Suprapubic skin (tissue), 4 donors: ENCODE measurements at regions not wholly inside any gene's neighbourhood (a gene's known extent, or its start where the extent isn't known, plus 50 kb on each side); places are given as distances from the start of the nearest gene placed in this dataset.

Source experiments
- DNase-seq, 2 donors: peaks; one replicate each; pipeline ENCODE4 v3.0.0-alpha.2; 2019; ENCODE audit warnings: low spot score in 2 of 2
- H3K27ac ChIP-seq: fragments of 200-600 bp; sonication (generic); one replicate; pipeline ENCODE4 v1.5.1; 2019
- H3K27me3 ChIP-seq: fragments of 200-600 bp; sonication (generic); one replicate; pipeline ENCODE4 v1.5.1; 2019
- H3K36me3 ChIP-seq: fragments of 200-600 bp; sonication (generic); one replicate; pipeline ENCODE4 v1.5.1; 2019
- H3K4me1 ChIP-seq: fragments of 200-600 bp; sonication (generic); one replicate; pipeline ENCODE4 v1.5.1; 2019
- H3K4me3 ChIP-seq: fragments of 200-600 bp; sonication (generic); one replicate; pipeline ENCODE4 v1.5.1; 2019; ENCODE audit warnings: mild to moderate bottlenecking
- H3K9me3 ChIP-seq: fragments of 200-600 bp; sonication (generic); one replicate; pipeline ENCODE4 v1.5.1; 2019
- EP300 ChIP-seq: sonication (generic); formaldehyde crosslinking; IDR thresholded peaks from one replicate; pipeline ENCODE4 v1.6.1; 2017; ENCODE audit warnings: antibody characterized with exemption
- POLR2A ChIP-seq, 2 donors: fragments of 450-650 bp; IDR thresholded peaks; one replicate each; pipeline ENCODE4 v1.6.1; 2017; ENCODE audit warnings: antibody characterized with exemption in 2 of 2, mild to moderate bottlenecking in 2 of 2, moderate library complexity in 2 of 2
- POLR2AphosphoS5 ChIP-seq, 3 donors: sonication (generic); formaldehyde crosslinking; IDR thresholded peaks; one replicate each; pipeline ENCODE4 v1.6.1; 2017; ENCODE audit warnings: antibody characterized with exemption in 3 of 3
- WGBS: methylation state at CpG from one replicate; pipeline ENCODE4 v1.1.5; 2018; 5-methylcytosine and 5-hydroxymethylcytosine counted together
- TF ChIP-seq, protein P1 (sequence below), 2 donors: fragments of 200-600 bp in 1 of 2; fragments of 450-650 bp in 1 of 2; sonication (generic) in 1 of 2; IDR thresholded peaks; one replicate each; pipeline ENCODE4 v1.5.1; 2016 to 2019; ENCODE audit warnings: antibody characterized with exemption in 2 of 2, mild to moderate bottlenecking in 1 of 2, moderate library complexity in 1 of 2

DNA sequence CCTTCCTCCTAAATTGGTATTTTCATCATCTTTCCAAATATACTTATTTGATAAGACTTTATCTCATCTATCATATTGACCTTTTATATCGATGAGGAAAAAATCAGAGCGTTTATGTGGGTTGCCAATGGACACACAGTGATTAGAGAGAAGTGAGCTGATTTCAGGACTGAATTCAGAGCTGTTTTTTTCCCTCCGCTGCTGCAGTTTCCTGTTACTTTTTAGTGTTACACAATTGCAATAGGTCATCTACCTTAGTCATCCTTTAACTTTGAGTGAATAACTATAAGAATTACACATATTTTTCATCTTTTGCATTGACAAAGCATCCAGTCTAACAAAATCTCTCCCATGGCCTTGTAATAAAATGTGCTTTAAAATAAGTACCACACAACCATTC, 266.3 kb upstream of the CNTN4 start:
- Histone ChIP-seq H3K27me3 (no peaks in the 10 kb centered on the region), H3K4me3 (no peak overlapping the region), H3K9me3 (no peaks in the 10 kb centered on the region), H3K4me1 (no peaks in the 10 kb centered on the region), H3K27ac (no peak overlapping the region), H3K36me3 (no peaks in the 10 kb centered on the region)
- no peak for TF ChIP-seq POLR2A (IDR thresholded peaks at IDR 0.05)
- no peak for TF ChIP-seq EP300
- no peak for TF ChIP-seq POLR2AphosphoS5 (IDR thresholded peaks at IDR 0.05)
- TF ChIP-seq, protein P1, sequence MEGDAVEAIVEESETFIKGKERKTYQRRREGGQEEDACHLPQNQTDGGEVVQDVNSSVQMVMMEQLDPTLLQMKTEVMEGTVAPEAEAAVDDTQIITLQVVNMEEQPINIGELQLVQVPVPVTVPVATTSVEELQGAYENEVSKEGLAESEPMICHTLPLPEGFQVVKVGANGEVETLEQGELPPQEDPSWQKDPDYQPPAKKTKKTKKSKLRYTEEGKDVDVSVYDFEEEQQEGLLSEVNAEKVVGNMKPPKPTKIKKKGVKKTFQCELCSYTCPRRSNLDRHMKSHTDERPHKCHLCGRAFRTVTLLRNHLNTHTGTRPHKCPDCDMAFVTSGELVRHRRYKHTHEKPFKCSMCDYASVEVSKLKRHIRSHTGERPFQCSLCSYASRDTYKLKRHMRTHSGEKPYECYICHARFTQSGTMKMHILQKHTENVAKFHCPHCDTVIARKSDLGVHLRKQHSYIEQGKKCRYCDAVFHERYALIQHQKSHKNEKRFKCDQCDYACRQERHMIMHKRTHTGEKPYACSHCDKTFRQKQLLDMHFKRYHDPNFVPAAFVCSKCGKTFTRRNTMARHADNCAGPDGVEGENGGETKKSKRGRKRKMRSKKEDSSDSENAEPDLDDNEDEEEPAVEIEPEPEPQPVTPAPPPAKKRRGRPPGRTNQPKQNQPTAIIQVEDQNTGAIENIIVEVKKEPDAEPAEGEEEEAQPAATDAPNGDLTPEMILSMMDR (IDR thresholded peaks at IDR 0.05) = no peak
- no peak for DNase-seq
- WGBS = 89% methylated on average over 3 of the region's 3 CpGs

DNA sequence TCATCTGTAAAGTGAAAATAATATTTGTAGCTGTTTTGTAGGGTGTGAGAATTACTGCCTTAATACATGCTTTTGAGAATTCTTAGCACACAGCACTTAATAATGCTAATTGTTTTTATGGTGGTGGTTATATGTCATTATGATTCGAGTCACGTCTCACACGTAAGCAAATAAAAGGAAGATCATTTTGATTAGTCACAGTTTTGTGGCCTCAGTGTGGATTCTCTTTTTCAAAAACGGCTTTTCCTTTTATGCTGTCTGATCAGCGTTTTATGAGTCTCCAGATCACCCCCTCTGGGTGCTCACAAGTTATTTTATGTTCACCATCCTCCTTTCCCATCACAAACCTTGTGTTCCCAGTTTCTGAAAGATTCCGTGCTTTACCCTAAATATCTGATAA, 255.6 kb upstream of the CNTN4 start:
- no peak for DNase-seq
- WGBS = 70% methylated on average over 6 of the region's 6 CpGs
- no peak overlapping the region for H3K4me3 ChIP-seq
- TF ChIP-seq POLR2AphosphoS5 (IDR thresholded peaks at IDR 0.05) (no peak), EP300 (no peak), POLR2A (IDR thresholded peaks at IDR 0.05) (no peak)
- TF ChIP-seq, protein P1 (IDR thresholded peaks at IDR 0.05) = no peak
- no peak overlapping the region for H3K27ac ChIP-seq
- H3K36me3 ChIP-seq = no peaks in the 10 kb centered on the region
- H3K4me1 ChIP-seq = no peaks in the 10 kb centered on the region
- H3K27me3 ChIP-seq = no peaks in the 10 kb centered on the region
- no peaks in the 10 kb centered on the region for H3K9me3 ChIP-seq

DNA sequence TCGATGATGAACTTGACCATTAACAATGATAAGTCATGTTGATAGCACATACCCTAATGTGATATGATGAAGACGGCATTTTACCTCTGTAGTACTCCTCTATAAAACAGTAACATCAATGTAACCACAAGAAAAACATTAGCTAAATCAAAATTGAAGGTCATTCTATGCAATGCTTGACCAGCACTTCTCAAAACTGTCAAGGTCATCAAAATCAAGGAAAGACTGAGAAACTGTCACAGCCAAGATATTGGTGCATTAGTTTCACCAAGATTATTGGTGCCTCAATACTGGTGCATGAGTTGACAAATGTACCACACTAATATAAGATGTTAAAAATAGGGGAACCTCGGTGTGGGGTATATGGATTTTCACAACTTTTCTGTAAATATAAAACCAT, 251.1 kb upstream of the CNTN4 start:
- Histone ChIP-seq H3K36me3 (no peaks in the 10 kb centered on the region), H3K4me3 (no peak overlapping the region), H3K4me1 (no peaks in the 10 kb centered on the region), H3K27me3 (no peaks in the 10 kb centered on the region), H3K27ac (no peak overlapping the region), H3K9me3 (no peaks in the 10 kb centered on the region)
- no peak for DNase-seq
- 89% methylated on average over 3 of the region's 3 CpGs for WGBS
- TF ChIP-seq POLR2A (IDR thresholded peaks at IDR 0.05) (no peak), POLR2AphosphoS5 (IDR thresholded peaks at IDR 0.05) (no peak), EP300 (no peak)
- TF ChIP-seq, protein P1 (IDR thresholded peaks at IDR 0.05) = no peak

DNA sequence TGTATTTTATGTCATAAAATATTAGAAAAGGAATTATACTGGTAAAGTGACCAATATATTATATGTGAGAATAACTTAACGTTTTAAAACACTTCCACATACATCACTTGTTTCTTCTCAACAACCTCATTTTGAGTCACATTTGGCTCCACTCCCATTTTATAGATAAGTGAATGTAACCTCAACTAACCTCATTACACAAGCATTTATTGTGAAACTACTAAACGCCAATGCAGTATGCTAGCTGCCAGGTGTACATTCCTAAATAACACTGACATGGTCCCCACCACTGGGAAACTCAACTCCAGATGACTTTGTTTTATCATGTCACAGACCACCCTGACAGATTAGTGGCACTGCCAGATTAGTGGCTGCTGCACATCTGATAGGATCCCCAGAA, 249.7 kb upstream of the CNTN4 start:
- Histone ChIP-seq H3K27me3 (no peaks in the 10 kb centered on the region), H3K9me3 (no peaks in the 10 kb centered on the region), H3K4me3 (no peak overlapping the region), H3K27ac (no peak overlapping the region), H3K4me1 (no peaks in the 10 kb centered on the region), H3K36me3 (no peaks in the 10 kb centered on the region)
- 43% methylated on average over 2 of the region's 2 CpGs for WGBS
- no peak for TF ChIP-seq EP300
- TF ChIP-seq, protein P1 (IDR thresholded peaks at IDR 0.05) = no peak
- TF ChIP-seq POLR2AphosphoS5 (IDR thresholded peaks at IDR 0.05) = no peak
- TF ChIP-seq POLR2A (IDR thresholded peaks at IDR 0.05) = no peak
- no peak for DNase-seq

DNA sequence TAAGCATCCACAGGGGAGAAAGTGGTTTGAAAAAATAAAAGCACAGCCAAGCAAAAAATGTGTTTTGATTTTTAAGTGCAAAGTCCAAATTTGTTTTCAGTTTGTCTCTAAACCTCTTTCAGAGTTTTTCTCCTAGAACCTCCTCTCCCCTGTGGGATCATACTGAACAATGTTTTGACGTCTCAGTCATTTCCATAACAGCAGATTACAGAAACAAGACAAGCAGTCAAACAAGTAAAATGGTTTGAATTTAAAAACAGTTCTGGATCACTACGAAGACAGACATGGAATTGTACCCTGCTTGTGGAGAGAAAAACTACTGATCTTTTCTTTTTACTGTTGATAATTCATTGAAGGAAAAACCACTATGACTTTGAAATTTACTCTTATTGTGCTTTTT, 245.7 kb upstream of the CNTN4 start:
- Histone ChIP-seq H3K27me3 (no peaks in the 10 kb centered on the region), H3K9me3 (no peaks in the 10 kb centered on the region), H3K4me3 (no peak overlapping the region), H3K36me3 (no peaks in the 10 kb centered on the region), H3K4me1 (no peaks in the 10 kb centered on the region), H3K27ac (no peak overlapping the region)
- no peak for DNase-seq
- no peak for TF ChIP-seq POLR2A (IDR thresholded peaks at IDR 0.05)
- 58% methylated on average over 2 of the region's 2 CpGs for WGBS

DNA sequence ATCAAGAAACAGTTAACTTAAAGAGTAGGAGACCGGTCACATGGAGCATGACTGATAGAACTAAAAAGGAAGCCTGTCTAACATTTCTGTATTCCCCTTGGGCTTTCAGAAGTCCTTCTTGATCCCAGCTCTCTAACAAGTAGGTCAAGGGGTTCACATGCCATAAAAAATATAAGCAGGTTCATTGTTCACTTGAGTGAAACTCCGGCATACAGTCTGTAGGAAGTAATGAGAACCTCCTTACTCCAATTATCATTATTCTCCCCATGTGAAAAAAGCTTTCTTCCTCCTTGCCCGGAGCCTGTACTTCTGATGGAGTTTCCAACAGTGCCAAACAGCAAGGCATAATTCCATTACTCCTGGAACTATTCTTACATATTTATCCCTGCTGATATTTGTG, 242.8 kb upstream of the CNTN4 start:
- H3K4me3 ChIP-seq = no peak overlapping the region
- no peak overlapping the region for H3K27ac ChIP-seq
- H3K4me1 ChIP-seq = no peaks in the 10 kb centered on the region
- no peaks in the 10 kb centered on the region for H3K27me3 ChIP-seq
- H3K9me3 ChIP-seq = no peaks in the 10 kb centered on the region
- no peaks in the 10 kb centered on the region for H3K36me3 ChIP-seq
- 61% methylated on average over 3 of the region's 3 CpGs for WGBS
- TF ChIP-seq POLR2A (IDR thresholded peaks at IDR 0.05) = no peak
- TF ChIP-seq EP300 = no peak
- TF ChIP-seq, protein P1 (IDR thresholded peaks at IDR 0.05) = no peak
- no peak for TF ChIP-seq POLR2AphosphoS5 (IDR thresholded peaks at IDR 0.05)
- DNase-seq = no peak
